Fibroblast of skin of right biceps (primary cell): ENCODE measurements at regions not wholly inside any gene's neighbourhood (a gene's known extent, or its start where the extent isn't known, plus 50 kb on each side); places are given as distances from the start of the nearest gene placed in this dataset.
"Not testable (repeated sequence)": the region's sequence is repeated elsewhere in the genome, so short reads cannot be mapped to it uniquely, and the experiment has no call there.

Experiments used
- DNase-seq: peaks from one replicate; pipeline ENCODE4 v3.0.0-alpha.2; 2013

DNA sequence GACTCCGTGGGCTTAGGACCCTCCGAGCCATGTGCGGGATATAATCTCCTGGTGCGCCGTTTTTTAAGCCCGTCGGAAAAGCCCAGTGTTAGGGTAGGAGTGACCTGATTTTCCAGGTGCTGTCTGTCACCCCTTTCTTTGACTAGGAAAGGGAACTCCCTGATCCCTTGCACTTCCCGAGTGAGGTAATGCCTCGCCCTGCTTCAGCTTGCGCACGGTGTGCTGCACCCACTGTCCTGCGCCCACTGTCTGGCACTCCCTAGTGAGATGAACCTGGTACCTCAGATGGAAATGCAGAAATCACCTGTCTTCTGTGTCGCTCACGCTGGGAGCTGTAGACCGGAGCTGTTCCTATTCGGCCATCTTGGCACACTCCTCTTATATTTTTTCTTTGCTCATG lies 95.1 kb upstream of the FRMD4B start:
- DNase-seq = not testable (repeated sequence)

DNA sequence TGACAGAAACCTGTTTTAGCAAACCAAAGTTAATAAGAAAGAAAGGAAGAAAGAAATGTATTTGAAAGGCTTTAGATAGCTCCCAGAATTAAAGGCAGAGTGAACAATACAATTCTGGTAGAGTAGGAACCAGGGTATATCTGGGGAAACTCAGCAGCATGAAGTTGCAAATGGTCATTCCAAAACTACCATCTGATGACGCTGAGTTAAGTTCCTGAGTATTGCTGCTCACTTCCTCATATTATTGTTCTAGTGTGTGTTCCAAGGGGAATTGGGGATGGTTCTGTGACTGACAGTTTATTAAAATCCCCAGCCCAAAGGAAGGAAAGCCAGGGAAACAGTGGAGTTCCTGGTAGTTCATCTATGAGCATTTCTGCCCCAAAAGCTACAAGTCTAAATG lies 88.3 kb upstream of the FRMD4B start:
- DNase-seq = no peak

GRCh38 chr3:69472093-69472492 lies 86.2 kb upstream of the FRMD4B start:
- no peak for DNase-seq

GRCh38 chr3:69463531-69463930 lies 77.6 kb upstream of the FRMD4B start:
- DNase-seq = no peak

DNA sequence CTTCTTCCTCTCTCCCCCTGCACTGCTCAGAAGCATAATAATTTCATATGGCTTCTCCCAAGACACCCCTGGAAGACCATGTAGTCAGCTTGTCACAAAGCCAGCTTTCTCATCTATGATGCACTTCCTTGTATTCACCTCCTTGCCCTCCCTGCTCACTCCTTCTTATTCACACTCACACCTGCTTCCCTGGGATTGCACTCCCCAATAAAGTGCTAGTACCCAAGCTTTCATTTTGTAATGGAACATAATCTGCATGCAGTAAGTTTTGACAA lies 76.9 kb upstream of the FRMD4B start:
- no peak for DNase-seq

DNA sequence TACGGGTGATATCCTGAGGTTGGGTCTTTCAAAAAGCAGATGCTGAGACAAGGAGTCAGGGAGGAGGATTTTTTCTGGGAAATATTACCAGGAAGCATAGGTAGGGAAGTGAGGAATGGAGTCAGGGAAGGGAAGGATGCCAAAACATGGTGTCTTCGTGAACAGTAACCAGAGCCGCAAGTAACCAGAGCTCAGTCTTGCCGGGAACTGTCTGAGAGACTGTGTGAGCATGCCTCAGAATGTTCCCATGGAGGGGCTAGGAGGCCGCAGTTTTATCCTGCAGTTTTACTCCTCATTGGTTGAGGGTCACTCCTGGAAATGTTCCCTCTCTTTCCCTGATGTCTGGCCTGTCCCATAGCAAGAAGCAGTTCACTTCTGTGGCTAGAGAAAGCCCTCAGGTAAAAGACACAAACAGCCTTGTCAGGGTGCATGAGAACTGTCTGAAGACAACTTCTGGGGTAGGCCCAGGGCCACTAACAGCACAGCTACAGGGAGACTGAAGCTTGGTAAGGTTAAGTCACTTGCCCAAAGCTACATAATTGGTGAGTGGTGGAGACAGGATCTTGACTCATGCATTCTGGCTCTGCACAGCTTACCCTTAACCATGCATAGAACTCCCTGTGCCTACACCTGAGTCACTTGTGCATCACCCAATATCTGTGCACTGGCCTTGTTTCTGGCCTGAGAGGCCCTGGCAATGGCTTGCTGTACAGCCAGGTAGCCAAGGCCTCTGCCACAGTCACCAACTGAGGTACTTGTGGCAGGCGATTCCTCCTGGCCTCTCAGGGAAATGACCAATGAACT lies 76.3 kb upstream of the FRMD4B start:
- DNase-seq = no peak

DNA sequence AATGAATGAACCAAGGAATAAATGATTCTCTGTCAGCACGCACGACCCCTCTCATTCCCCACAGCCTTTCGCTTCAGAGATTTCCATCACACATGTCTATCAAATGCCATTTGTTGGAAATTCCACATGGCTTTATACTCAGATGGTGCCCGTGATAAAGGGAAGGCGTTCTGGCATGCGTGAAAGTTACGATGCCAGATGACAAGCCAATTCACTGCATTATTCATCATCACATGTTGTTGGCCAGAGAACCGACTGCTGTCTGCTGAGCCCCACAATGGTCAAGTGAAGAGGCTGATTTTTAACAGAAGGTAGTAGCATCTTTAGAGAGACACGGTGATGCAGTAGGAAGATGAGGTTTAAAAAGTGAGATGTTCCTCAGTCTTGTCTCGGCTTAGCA lies 74.1 kb upstream of the FRMD4B start:
- DNase-seq = no peak

DNA sequence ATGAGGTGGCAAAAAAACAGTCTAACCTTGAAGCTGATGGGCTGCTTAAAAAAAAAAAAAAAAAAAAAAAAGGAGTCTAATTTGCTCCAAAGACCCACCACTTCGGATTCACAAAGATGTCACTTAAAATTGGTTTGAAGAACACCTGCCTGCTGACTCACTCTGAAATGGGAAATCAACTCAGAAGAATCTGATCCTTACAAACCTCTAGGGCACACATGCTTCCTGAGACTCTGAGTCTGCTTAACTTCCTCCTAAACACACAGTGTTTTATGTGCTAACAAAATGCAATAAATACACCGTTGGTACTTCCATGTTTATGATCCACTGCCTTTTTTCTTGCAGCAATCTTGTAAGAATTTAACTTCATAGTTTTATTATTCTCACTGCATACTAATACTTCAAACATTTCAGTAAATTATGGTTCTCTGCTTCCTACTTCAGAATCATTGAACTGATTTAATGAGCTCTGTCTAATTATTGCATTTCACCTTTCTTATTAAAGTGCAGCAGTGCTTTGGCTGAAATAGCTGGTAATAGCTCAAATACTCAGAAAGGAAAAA lies 73.0 kb upstream of the FRMD4B start:
- no peak for DNase-seq

DNA sequence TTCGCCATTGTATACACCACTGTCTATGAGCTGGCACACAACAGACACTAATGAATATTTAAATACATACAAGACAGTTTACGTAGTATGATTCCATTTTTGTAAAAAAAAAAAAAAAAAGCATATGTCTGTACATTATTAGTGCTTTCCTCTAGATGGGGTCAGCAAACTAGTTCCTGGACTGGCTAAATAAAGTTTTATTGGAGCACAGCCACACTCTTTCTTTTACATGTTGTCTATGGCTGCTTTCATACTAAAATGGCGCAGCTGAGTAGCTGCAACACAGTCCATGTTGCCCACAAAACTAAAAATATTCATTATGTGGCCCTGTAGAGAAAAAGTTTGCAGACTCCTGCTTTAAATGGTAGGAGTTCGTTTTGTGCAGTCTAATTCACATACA lies 70.7 kb upstream of the FRMD4B start:
- no peak for DNase-seq

DNA sequence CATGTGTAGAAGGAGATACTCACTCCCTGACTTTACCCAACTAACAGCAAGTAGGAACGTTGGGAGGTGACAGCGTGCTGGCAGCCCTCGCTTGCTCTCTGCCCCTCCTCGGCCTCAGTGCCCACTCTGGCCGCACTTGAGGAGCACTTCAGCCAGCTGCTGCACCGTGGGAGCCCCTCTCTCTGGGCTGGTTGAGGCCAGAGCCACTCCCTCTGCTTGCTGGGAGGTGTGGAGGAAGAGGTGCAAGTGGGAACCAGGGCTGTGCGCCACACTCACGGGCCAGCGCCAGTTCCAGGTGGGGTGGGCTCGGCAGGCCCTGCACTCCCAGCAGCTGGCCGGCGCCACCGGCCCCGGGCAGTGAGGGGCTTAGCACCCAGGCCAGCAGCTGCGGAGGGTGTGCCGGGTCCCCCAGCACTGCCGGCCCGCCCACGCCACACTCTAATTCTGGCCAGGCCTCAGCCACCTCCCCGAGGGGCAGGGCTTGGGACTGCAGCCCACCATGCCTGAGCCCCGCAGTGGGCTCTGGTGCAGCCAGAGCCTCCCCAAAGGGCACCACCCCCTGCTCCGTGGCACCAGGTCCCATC lies 68.4 kb upstream of the FRMD4B start:
- no peak for DNase-seq

GRCh38 chr3:69452295-69452694 lies 66.4 kb upstream of the FRMD4B start:
- no peak for DNase-seq

- no peak for DNase-seq
Measured at GRCh38 chr3:69451594-69451993, 65.7 kb upstream of the FRMD4B start.

DNA sequence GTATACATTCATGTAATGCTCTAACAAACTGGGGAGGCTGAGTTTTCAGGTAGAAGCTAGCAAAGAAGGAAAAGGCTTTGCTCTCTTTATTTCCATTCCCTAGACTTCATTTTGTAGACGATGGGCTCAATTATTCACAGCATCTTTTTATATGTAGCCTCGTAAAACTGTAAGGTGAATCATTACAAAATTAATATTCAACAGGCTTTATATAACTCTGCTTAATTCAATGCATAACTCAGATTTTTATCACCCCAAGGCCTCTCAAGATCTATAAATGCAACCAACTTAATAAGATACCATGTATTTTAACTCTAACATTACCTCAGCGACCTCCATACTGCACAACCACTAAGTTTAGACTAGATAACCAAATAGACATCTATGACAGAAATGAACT lies 63.0 kb upstream of the FRMD4B start:
- DNase-seq = no peak

DNA sequence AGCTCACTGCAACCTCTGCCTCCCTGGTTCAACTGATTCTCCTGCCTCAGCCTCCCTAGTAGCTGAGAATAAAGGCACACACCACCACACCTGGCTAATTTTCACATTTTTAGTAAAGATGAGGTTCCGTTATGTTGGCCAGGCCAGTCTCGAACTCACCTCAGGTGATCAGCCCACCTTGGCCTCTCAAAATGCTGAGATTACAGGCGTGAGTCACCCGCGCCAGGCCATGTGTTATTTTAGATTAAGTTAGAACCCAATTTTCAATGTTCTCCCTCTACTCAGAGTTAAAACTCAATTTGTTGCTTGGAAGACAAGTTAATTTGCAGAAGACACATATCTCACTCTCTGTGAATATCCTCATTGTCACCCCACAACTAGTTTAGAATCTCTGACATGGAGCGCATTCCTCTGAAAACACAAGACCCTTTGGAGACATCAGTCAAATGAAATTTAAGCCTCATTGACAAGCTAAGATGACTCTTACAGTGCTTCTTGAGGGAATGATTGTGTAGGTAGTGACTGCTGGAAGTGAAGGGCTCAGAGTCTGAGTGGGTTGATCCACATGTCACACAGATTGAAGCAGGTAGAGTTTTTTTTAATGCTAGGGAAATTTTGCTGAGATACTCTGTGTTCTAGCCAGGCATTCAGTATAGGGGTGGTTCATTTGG lies 60.6 kb upstream of the FRMD4B start:
- DNase-seq = no peak

- DNase-seq = no peak
Measured at GRCh38 chr3:69445498-69445897, 59.6 kb upstream of the FRMD4B start.

DNA sequence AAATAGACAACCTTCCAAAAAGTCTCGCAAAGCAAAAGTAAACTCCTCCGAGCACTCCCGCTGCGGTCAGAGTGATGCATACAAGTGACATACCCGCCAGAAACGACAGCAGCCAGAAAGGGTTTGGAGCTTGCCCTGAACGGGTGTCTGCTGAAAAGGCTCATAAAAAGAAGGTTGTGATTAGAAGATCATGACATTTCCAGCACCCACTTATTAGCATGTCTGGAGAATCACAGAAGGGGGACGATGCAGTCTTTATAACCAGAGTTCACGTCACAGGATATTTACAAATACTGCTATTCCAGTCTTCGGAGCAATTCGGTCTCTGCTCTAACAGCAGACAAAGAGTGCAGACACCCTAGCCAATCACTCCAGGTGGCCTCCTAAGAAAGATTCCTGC lies 59.1 kb upstream of the FRMD4B start:
- no peak for DNase-seq

GRCh38 chr3:69443457-69443920 lies 57.6 kb upstream of the FRMD4B start:
- no peak for DNase-seq

DNA sequence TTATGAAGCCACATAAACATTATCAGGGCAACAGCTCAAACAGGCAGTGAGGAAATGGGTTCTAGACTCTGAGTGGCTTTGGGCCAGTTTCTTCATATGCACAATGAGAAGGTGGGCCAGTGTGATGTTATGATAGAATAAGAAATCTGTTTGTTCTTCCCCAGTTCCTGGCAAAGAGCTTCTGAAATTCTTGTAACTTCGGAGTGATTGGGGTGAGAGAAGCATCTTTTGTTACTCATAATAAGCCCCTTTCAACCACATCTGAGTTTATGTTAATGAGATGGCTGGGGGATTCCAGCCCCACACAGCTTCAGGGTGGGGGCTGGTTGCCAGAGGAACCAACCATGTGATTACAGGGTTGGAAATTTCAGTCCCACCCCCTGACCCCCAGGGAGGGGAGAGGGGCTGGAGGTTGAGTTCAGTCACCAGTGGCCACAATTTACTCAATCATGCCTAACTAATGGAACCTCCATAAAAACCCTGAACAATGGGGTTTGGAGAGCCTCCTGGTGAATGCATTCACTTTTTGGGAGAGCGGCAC lies 57.0 kb upstream of the FRMD4B start:
- no peak for DNase-seq

GRCh38 chr3:69441732-69442131 lies 55.8 kb upstream of the FRMD4B start:
- no peak for DNase-seq

- DNase-seq = no peak
Measured at GRCh38 chr3:69441040-69441439, 55.2 kb upstream of the FRMD4B start.

- peak; percentile 22 for DNase-seq
Measured at GRCh38 chr3:69439643-69440270, 53.9 kb upstream of the FRMD4B start.

DNA sequence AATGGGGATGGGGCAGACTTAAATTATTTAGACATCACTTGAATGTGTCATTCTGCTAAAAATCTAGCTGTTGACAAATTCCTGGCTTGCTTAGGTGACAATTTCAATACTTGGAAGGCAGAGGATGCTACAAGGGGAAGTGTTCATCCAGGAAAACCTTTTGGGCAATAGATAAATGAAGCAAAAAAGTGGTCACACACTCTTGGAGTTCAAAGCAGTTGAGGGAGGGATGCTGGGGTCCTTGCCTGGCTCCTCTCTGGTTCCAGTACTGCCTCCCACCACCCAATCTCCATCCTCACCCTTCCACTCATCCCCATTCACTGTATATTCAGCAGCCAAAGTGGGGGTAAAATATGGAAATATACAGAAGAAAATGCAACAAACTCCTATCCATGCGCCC lies 52.6 kb upstream of the FRMD4B start:
- DNase-seq = no peak
